ENCODE measurements at regions not wholly inside any gene's neighbourhood (a gene's known extent, or its start where the extent isn't known, plus 50 kb on each side); places are given as distances from the start of the nearest gene placed in this dataset.
"Not testable (repeated sequence)": the region's sequence is repeated elsewhere in the genome, so short reads cannot be mapped to it uniquely, and the experiment has no call there.

DNA sequence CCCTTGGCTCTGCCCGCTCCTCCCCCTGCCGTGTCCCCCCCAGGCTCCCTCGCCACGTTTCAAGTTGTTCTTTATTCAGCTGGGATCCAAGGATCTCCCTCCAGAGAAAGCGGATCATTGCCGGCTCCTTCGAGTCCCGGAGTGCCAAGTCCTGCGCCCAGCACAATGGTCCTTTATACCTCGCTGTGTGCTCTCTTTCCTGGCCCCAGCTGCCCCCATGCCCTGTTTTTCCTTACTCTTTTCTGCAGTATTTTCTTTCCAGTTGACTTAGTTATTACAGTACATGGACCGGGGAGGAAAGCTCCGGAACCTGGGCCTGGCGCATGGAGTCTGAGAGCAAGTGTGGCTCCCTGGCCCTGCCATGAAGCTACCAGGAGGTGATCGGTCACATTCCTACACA lies 88.1 kb upstream of the KMT2C start:
- no peaks in the 10 kb centered on the region for H3K9me3 Mint-ChIP-seq
- H3K4me1 Mint-ChIP-seq (ENCODE audit: low read depth in 2 of 2), result no peaks in the 10 kb centered on the region
- no peak for ATAC-seq
- H3K27me3 Mint-ChIP-seq, result peaks cover 7 to 8% of the 10 kb centered on the region in 2 donors
- peaks cover 5% of the 10 kb centered on the region for H3K36me3 Mint-ChIP-seq
- no peak for DNase-seq (ENCODE audit: low spot score)
- H3K4me3 Mint-ChIP-seq, result no peak overlapping the region
- H3K27ac Mint-ChIP-seq, result no peak overlapping the region

DNA sequence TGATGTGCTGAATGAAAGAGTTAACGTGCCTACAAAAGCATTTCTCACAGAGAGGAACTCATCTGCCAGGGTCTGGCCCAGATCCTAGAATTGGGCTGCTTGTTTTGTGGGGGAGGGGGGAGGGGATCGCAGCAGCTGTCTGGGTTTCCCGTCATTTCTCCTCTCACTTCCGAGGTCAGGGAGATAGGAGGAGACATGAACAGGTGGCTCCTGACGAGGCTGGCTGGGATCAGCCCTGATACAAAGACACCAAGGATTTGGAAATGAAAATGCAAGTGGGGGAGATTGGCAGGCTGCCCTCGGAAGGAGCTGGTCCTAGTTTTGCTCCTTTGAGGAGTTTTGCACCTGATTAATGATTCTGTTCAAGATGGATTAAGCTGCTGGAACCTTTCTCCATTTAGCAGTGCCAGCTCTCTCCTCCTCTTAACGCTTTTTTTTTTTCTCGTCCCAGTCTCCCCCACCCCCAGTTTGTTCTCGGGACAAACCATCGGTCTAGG lies 86.8 kb upstream of the KMT2C start:
- H3K36me3 Mint-ChIP-seq, result peaks cover 5% of the 10 kb centered on the region
- DNase-seq (ENCODE audit: low spot score), result no peak
- H3K9me3 Mint-ChIP-seq, result no peaks in the 10 kb centered on the region
- H3K27ac Mint-ChIP-seq, result no peak overlapping the region
- no peaks in the 10 kb centered on the region for H3K4me1 Mint-ChIP-seq (ENCODE audit: low read depth in 2 of 2)
- no peak overlapping the region for H3K4me3 Mint-ChIP-seq
- H3K27me3 Mint-ChIP-seq, result peaks cover 7 to 8% of the 10 kb centered on the region in 2 donors
- ATAC-seq, result no peak

DNA sequence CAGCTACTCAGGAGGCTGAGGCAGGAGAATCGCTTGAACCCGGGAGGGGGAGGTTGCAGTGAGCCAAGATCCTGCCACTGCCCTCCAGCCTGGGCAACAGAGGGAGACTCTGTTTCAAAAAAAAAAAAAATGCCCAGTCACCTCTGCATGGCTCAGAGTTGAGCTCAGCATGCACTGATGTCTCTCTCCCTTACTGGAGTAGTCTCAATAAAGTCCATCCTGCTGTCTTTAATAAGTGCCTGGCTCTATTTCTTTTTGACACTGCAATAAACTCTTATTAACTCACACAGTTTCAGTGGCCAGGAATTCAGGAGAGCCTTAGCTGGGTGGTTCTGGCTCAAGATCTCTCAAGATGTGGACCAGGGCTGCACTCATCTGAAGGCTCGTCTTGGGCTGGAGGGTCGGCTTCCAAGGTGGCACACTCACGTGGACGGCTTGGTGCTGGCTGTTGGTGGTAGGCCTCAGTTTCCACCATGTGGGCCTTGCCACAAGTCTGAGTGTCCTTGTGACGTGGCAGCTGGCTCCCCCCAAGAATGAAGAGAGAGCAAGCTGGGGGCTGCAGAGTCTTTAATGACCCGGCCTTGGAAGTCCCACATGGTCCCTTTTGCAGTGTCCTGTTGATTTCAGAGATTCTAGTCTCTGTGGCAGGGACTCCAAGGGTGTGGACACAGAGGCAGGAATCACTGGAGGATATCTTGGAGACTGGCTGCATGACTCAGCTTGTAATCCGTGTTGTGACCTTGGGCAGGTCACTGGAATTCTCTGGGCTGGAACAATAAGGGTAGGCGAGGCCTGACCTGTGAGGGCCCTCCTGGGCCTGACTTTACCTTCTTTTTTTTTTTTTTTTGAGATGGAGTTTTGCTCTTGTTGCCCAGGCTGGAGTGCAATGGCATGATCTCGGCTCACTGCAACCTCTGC lies 85.9 kb upstream of the KMT2C start:
- H3K27me3 Mint-ChIP-seq, result peaks cover 4 to 8% of the 10 kb centered on the region in 2 donors
- no peak overlapping the region for H3K27ac Mint-ChIP-seq
- no peak overlapping the region for H3K4me3 Mint-ChIP-seq
- no peaks in the 10 kb centered on the region for H3K9me3 Mint-ChIP-seq
- H3K4me1 Mint-ChIP-seq (ENCODE audit: low read depth in 2 of 2), result no peaks in the 10 kb centered on the region
- ATAC-seq, result no peak
- DNase-seq (ENCODE audit: low spot score), result no peak
- peaks cover 5% of the 10 kb centered on the region for H3K36me3 Mint-ChIP-seq

DNA sequence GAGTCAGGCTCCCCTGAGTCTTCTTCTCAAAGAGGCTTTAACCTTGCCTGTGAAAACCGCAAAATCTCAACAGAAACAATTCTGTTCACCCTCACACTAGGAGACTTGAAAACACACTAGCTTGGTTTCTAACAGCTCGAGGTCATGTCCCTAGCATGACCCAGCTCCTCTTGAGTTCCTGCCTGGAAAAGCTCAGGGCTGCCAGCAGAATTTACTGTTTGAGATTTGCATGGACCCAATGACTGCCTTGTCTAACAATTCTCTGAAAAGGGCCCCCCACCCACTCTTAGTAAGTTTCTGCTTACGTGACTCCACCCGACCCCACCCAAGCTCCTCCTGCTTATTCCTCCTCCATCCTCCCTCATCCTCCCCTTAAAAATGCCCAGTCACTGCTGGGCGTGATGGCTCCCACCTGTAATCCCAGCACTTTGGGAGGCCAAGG lies 85.1 kb upstream of the KMT2C start:
- Mint-ChIP-seq H3K9me3 (no peaks in the 10 kb centered on the region), H3K27ac (no peak overlapping the region), H3K36me3 (peaks cover 5% of the 10 kb centered on the region), H3K27me3 (peaks cover 4 to 8% of the 10 kb centered on the region in 2 donors), H3K4me3 (no peak overlapping the region), H3K4me1 (ENCODE audit: low read depth in 2 of 2) (no peaks in the 10 kb centered on the region)
- ATAC-seq (no peak), DNase-seq (ENCODE audit: low spot score) (no peak)

DNA sequence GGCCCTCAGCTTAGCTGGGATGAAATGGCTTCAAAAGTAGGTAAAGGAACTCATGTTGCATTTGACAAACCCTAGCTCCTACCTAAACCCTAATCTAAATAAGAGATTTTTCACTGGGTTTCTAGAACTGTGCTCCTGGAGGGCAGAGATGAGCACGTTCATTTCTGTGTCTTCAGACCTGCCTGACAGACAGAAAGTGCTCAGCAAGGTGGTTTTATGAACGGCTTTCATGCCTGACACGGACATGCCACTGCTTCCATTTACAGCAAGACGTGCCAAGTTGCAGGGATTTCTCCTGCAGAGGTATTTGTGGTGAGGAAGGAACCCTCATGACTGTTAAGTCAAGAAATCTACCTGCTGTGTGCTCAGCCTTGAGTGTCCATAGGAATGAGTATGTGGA lies 83.5 kb upstream of the KMT2C start:
- no peak for DNase-seq (ENCODE audit: low spot score)
- Mint-ChIP-seq H3K4me1 (ENCODE audit: low read depth in 2 of 2) (no peaks in the 10 kb centered on the region), H3K27ac (no peak overlapping the region), H3K4me3 (no peak overlapping the region), H3K9me3 (no peaks in the 10 kb centered on the region), H3K36me3 (peaks cover 5% of the 10 kb centered on the region), H3K27me3 (peaks cover 4 to 8% of the 10 kb centered on the region in 2 donors)
- no peak for ATAC-seq

DNA sequence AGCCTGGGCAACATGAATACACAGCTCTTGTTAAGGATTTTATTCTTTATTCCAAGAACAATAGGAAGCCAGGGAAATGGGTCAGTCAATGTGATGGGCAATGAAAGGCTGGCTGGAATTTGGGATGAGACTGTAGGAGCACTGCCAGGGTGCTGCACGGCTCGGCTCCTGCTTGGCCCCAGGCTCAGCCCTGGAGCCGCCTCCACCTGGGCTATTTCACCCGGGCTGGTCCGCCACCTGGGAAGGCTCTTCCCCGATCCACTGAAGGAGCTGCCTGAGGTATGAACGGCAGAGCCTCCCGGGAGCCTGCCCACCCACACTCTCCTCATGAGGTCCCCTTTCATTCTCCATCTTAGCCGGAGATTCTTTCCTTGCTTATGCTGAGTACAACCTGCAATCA lies 80.4 kb upstream of the KMT2C start:
- no peak overlapping the region for H3K27ac Mint-ChIP-seq
- ATAC-seq (no peak), DNase-seq (ENCODE audit: low spot score) (no peak)
- no peaks in the 10 kb centered on the region for H3K27me3 Mint-ChIP-seq
- H3K4me1 Mint-ChIP-seq (ENCODE audit: low read depth in 2 of 2), result peaks cover 4 to 7% of the 10 kb centered on the region in 2 donors
- H3K4me3 Mint-ChIP-seq, result no peak overlapping the region
- H3K9me3 Mint-ChIP-seq, result no peaks in the 10 kb centered on the region
- peaks cover 5% of the 10 kb centered on the region for H3K36me3 Mint-ChIP-seq

DNA sequence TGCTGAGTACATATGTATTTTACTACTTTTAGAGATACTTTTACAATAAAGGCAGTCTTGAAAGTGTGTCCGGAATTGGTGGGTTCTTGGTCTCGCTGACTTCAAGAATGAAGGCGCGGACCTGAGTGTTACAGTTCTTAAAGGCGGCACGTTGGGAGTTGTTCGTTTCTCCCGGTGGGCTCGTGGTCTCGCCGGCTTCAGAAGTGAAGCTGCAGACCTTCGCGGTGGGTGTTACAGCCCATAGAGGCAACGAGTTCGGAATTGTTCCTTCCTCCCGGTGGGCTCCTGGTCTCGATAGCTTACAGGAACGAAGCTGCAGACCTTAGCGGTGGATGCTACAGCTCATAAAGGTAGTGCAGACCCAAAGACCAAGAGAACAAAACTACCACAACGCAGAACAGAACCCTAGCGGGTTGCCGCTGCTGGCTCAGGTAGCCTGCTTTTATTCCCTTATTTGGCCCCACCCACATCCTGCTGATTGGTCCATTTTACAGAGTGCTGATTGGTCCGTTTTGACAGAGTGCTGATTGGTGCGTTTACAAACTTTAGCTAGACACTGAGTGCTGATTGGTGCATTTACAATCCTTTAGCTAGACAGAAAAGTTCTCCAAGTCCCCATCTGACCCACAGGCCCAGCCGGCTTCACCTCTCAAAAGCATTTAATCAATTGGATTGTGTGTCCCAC lies 79.6 kb upstream of the KMT2C start:
- not testable (repeated sequence) for H3K4me1 Mint-ChIP-seq (ENCODE audit: low read depth in 2 of 2); H3K27me3 Mint-ChIP-seq; H3K9me3 Mint-ChIP-seq; ATAC-seq; H3K27ac Mint-ChIP-seq; DNase-seq (ENCODE audit: low spot score); H3K36me3 Mint-ChIP-seq; H3K4me3 Mint-ChIP-seq

DNA sequence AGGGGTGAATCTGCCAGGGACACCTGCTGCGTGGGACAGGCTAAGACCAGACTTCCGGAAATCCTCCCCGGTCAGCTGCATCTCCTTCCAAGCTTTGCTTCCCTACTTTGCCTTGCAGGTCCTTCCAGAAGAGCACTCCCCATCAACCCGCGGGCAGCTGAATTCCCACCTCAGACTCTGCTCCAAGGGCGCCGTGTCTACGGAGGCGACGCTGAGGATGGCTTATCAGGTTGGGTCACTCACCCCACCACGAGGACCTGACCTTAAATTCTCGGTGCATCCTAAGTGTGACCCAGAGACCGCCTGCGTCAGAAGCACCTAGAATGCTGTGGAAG lies 78.9 kb upstream of the KMT2C start:
- H3K4me3 Mint-ChIP-seq, result no peak overlapping the region
- no peak overlapping the region for H3K27ac Mint-ChIP-seq
- no peaks in the 10 kb centered on the region for H3K27me3 Mint-ChIP-seq
- peaks cover 5% of the 10 kb centered on the region for H3K36me3 Mint-ChIP-seq
- peaks cover 4 to 7% of the 10 kb centered on the region in 2 donors for H3K4me1 Mint-ChIP-seq (ENCODE audit: low read depth in 2 of 2)
- ATAC-seq (no peak), DNase-seq (ENCODE audit: low spot score) (no peak)
- H3K9me3 Mint-ChIP-seq, result no peaks in the 10 kb centered on the region

DNA sequence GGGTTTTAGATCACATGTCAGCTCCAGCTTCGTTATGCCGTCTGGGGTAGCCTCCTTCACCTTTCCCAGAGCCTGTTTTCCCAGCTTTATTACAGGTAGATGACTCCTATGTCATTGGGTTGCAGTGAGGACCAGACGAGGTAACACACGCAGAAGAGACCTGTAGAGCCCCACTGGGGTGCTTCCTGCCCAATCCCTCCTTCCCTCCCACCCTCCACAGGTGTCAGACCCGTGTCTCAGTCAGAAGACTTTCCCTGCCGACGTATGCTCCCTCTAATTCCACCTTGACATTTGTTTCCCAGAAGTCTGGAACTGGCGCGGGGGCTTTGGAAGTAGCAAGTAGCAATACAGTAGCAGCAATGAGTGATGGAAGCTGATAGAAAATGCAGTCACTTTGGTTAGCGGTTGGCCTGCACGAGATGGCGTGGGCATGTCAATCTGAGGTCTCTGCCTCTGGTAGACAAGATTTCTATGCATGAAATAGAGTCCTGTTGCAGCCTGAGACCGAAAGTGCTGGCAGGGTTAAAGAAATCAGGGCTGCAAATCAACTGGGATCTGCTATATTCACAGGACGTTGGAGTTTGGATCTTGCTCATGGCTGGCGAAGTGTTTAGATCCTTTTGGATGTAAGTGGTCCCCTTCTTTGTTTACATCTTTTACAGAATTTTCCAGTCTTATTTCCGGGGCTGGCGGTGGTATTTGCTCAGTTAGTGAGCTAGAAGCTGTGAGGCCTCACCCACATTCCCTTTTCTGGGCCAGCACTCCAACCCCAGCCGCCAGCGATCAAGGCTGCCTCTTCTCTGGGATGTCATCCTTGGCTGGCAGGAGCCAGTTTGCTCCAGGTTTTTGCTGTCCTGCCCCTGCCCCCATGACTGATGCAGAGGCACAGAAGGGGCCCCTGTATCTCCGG lies 78.3 kb upstream of the KMT2C start:
- no peak for ATAC-seq

DNA sequence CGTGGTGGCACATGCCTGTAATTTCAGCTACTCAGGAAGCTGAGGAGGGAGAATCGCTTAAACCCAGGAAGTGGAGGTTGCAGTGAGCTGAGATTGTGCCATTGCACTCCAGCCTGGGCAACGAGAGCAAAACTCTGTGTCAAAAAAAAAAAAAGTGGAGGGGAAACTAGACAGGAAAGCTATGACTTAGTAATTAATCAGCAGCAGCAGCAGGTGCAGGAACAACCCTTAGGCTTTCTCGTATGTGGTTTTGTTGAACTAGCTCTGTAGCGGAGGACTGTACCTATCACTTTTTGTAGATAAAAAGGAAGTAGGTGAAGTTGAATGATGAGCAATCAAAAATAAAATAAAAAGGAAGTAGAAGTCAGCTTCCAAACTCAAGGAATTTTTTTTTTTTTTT lies 76.9 kb upstream of the KMT2C start:
- ATAC-seq (no peak), DNase-seq (ENCODE audit: low spot score) (no peak)
- Mint-ChIP-seq H3K27me3 (no peaks in the 10 kb centered on the region), H3K4me1 (ENCODE audit: low read depth in 2 of 2) (peaks cover 4 to 7% of the 10 kb centered on the region in 2 donors), H3K27ac (no peak overlapping the region), H3K4me3 (peak overlapping the region; percentile 62), H3K36me3 (no peaks in the 10 kb centered on the region), H3K9me3 (no peaks in the 10 kb centered on the region)

More for the DNA sequence above, 78.3 kb upstream of the KMT2C start:
- H3K27ac Mint-ChIP-seq, result no peak overlapping the region
- peaks cover 4 to 7% of the 10 kb centered on the region in 2 donors for H3K4me1 Mint-ChIP-seq (ENCODE audit: low read depth in 2 of 2)
- H3K9me3 Mint-ChIP-seq, result no peaks in the 10 kb centered on the region
- H3K27me3 Mint-ChIP-seq, result no peaks in the 10 kb centered on the region
- H3K4me3 Mint-ChIP-seq, result no peak overlapping the region
- H3K36me3 Mint-ChIP-seq, result peaks cover 2% of the 10 kb centered on the region
- DNase-seq (ENCODE audit: low spot score), result no peak

DNA sequence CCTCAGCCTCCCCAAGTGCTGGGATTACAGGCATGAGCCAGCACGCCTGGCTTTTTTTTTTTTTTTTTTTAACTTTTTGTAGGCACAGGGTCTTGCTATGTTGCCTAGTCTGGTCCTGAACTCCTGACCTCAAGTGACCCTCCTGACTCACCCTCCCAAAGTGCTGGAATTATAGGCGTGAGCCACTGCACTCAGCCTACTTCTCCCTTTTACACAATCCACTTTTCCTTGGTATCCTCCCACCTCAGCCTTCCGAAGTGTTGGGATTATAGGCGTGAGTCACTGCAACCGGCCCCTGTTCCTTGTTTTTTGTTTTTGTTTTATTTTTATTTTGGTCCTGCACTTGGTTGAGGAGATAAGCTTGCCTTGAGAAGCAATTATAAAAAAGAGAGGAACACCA lies 75.9 kb upstream of the KMT2C start:
- H3K36me3 Mint-ChIP-seq, result no peaks in the 10 kb centered on the region
- H3K9me3 Mint-ChIP-seq, result no peaks in the 10 kb centered on the region
- H3K4me1 Mint-ChIP-seq (ENCODE audit: low read depth in 2 of 2), result peaks cover 4 to 7% of the 10 kb centered on the region in 2 donors
- peak overlapping the region; percentile 52 for H3K4me3 Mint-ChIP-seq
- H3K27ac Mint-ChIP-seq, result no peak overlapping the region
- no peak for ATAC-seq
- no peaks in the 10 kb centered on the region for H3K27me3 Mint-ChIP-seq
- DNase-seq (ENCODE audit: low spot score), result no peak

DNA sequence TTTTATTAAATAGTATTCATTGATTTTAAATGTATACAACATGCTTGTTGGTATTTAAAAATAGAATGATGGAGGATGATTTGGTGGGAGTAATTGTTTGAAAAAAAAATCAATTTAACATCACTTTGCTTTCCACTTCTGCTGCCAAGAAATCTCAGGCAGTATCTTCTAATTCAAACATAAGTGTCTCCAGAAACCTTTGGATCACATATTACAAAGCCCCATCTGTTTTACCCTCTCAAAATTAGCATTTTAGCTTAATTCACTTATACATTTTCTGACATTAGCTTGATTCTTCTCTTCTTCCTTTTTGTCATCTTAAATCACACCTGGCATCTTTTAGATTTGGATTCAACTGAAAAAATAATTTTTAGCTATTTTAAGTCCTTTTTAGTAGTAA lies 72.9 kb upstream of the KMT2C start:
- ATAC-seq, result no peak
- Mint-ChIP-seq H3K27ac (no peak overlapping the region), H3K4me3 (no peak overlapping the region), H3K4me1 (ENCODE audit: low read depth in 2 of 2) (peaks cover 4 to 7% of the 10 kb centered on the region in 2 donors), H3K36me3 (no peaks in the 10 kb centered on the region), H3K9me3 (no peaks in the 10 kb centered on the region), H3K27me3 (no peaks in the 10 kb centered on the region)
- DNase-seq (ENCODE audit: low spot score), result no peak

DNA sequence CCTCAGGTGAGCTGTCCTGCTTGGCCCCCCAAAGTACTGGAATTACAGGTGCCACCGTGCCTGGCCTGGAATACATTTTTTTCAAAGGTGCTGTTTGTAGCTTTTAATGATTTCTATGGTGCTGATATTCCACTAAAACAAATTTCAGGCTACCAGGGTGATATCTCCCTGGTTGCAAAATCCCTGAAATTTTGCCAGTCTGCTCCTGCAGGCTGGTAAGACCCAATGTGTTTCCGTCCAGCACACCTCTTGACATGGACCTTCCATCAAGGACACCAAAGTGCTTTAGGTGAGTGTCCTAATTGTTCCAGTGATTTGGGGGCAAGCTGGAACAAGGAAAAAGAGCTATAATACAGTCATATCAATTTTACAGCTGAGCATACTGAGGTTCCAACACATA lies 69.8 kb upstream of the KMT2C start:
- Mint-ChIP-seq H3K4me1 (ENCODE audit: low read depth in 2 of 2) (no peaks in the 10 kb centered on the region), H3K36me3 (no peaks in the 10 kb centered on the region), H3K9me3 (no peaks in the 10 kb centered on the region), H3K27ac (no peak overlapping the region), H3K27me3 (no peaks in the 10 kb centered on the region), H3K4me3 (no peak overlapping the region)
- ATAC-seq (no peak), DNase-seq (ENCODE audit: low spot score) (no peak)
